Upper lobe of left lung (tissue), 4 donors: ENCODE measurements at regions not wholly inside any gene's neighbourhood (a gene's known extent, or its start where the extent isn't known, plus 50 kb on each side); places are given as distances from the start of the nearest gene placed in this dataset.

Source experiments
- CTCF ChIP-seq, 6 experiments: fragments of 450-650 bp in 4 of 6; fragments of 200-600 bp in 2 of 6; sonication (generic) in 2 of 6; IDR thresholded peaks; one replicate each; pipeline ENCODE4 v1.5.1; 2016 to 2019; ENCODE audit warnings: antibody characterized with exemption in 6 of 6
- EP300 ChIP-seq, 4 donors: sonication (generic); formaldehyde crosslinking; IDR thresholded peaks; one replicate each; pipeline ENCODE4 v1.5.1; 2017; ENCODE audit warnings: antibody characterized with exemption in 4 of 4, control low read depth in 2 of 4
- POLR2A ChIP-seq, 4 donors: fragments of 450-650 bp; IDR thresholded peaks; one replicate each; pipeline ENCODE4 v1.5.1; 2016 to 2017; ENCODE audit warnings: antibody characterized with exemption in 4 of 4, mild to moderate bottlenecking in 2 of 4
- POLR2AphosphoS5 ChIP-seq, 2 donors: sonication (generic); formaldehyde crosslinking; IDR thresholded peaks; one replicate each; pipeline ENCODE4 v1.5.1; 2017; ENCODE audit warnings: antibody characterized with exemption in 2 of 2

GRCh38 chr15:96165775-96166174 lies 164.7 kb upstream of the NR2F2 start:
- TF ChIP-seq CTCF (IDR thresholded peaks at IDR 0.05) (no peak), EP300 (IDR thresholded peaks at IDR 0.05) (no peak), POLR2A (IDR thresholded peaks at IDR 0.05) (no peak), POLR2AphosphoS5 (IDR thresholded peaks at IDR 0.05) (no peak)
